ENCODE measurements at regions not wholly inside any gene's neighbourhood (a gene's known extent, or its start where the extent isn't known, plus 50 kb on each side); places are given as distances from the start of the nearest gene placed in this dataset.

GRCh38 chr13:103325672-103326071 is 259.5 kb upstream of the SLC10A2 start:
- no peak for TF ChIP-seq CTCF (IDR thresholded peaks at IDR 0.05)
- TF ChIP-seq POLR2A (IDR thresholded peaks at IDR 0.05): no peak

Data from thyroid gland (tissue), 4 donors.